ENCODE measurements at regions not wholly inside any gene's neighbourhood (a gene's known extent, or its start where the extent isn't known, plus 50 kb on each side); places are given as distances from the start of the nearest gene placed in this dataset.

DNA sequence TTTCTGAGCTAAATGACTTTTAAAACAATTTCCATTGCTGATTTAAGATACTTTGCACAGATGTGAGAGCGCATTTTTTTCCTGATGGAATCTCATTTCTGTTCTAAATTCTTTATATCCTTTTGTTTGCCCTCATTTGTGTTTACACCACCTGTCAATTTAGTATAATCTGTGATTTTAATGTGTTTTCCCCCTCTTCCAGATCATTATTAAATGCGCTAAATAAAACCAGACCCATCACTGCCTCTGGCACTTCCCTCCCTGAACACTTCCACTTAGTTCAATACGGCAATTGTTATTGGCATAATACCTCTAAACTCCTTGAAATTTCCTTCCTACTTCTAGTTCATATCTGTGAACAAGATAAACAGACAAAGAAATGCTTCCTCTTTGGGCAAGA, 186.9 kb upstream of the ADGRL2 start:
- Histone ChIP-seq H3K9me3 (peaks cover 0 to 11% (median 0%) of the 10 kb centered on the region in 11 donors), H3K4me1 (no peaks in the 10 kb centered on the region), H3K36me3 (no peaks in the 10 kb centered on the region), H3K27ac (no peak overlapping the region), H3K27me3 (no peaks in the 10 kb centered on the region), H3K4me3 (no peak overlapping the region)
- WGBS, 2 donors, result 74 to 86% methylated on average over 3 of the region's 3 CpGs
- DNase-seq (no peak), ATAC-seq (no peak)
- TF ChIP-seq, protein P1, sequence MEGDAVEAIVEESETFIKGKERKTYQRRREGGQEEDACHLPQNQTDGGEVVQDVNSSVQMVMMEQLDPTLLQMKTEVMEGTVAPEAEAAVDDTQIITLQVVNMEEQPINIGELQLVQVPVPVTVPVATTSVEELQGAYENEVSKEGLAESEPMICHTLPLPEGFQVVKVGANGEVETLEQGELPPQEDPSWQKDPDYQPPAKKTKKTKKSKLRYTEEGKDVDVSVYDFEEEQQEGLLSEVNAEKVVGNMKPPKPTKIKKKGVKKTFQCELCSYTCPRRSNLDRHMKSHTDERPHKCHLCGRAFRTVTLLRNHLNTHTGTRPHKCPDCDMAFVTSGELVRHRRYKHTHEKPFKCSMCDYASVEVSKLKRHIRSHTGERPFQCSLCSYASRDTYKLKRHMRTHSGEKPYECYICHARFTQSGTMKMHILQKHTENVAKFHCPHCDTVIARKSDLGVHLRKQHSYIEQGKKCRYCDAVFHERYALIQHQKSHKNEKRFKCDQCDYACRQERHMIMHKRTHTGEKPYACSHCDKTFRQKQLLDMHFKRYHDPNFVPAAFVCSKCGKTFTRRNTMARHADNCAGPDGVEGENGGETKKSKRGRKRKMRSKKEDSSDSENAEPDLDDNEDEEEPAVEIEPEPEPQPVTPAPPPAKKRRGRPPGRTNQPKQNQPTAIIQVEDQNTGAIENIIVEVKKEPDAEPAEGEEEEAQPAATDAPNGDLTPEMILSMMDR (IDR thresholded peaks at IDR 0.05), result no peak
- intact Hi-C loops (cut with DNase I), result no loop called here

DNA sequence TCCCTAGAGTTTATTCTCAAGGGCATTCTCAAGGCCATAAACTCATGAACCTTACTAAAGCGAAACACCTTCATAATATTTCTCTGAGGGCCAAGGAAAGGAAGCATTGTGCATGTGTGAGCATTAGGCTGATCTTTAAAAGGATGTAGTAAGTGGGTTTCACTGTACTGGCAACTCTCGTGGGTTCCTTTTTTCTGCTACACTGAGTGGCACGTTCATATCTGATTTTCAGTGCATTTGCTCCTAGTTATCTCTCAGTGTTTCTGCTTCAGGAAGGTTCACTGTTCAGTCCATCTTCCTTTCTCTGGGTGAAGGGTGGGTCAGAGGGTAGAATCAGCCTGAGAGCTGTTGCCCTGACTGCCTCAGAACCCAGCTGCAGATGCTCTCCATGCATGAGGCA, 192.8 kb upstream of the ADGRL2 start:
- Histone ChIP-seq H3K4me3 (no peak overlapping the region), H3K4me1 (no peaks in the 10 kb centered on the region), H3K27me3 (no peaks in the 10 kb centered on the region), H3K9me3 (no peaks in the 10 kb centered on the region), H3K36me3 (no peaks in the 10 kb centered on the region), H3K27ac (no peak overlapping the region)
- intact Hi-C loops (cut with DNase I), result no loop called here
- ATAC-seq, result no peak
- 80 to 84% methylated on average over 3 of the region's 3 CpGs for WGBS, 2 donors
- no peak for DNase-seq
- TF ChIP-seq, protein P1 (IDR thresholded peaks at IDR 0.05), result no peak

GRCh38 chr1:81607086-81607485, 193.6 kb upstream of the ADGRL2 start:
- 91 to 92% methylated on average over 3 of the region's 3 CpGs for WGBS, 2 donors
- no peak for DNase-seq
- TF ChIP-seq, protein P1 (IDR thresholded peaks at IDR 0.05), result no peak
- H3K27ac ChIP-seq, result no peak overlapping the region
- no peaks in the 10 kb centered on the region for H3K4me1 ChIP-seq
- H3K4me3 ChIP-seq, result no peak overlapping the region
- no peak for ATAC-seq
- H3K9me3 ChIP-seq, result no peaks in the 10 kb centered on the region
- intact Hi-C loops (cut with DNase I), result no loop called here
- no peaks in the 10 kb centered on the region for H3K36me3 ChIP-seq
- H3K27me3 ChIP-seq, result no peaks in the 10 kb centered on the region

- no peak for DNase-seq
- ATAC-seq, result no peak
- WGBS, 2 donors, result 78 to 82% methylated on average over 5 of the region's 5 CpGs
Measured at GRCh38 chr1:81606656-81607055, 194.1 kb upstream of the ADGRL2 start.

More at GRCh38 chr1:81606656-81607055, 194.1 kb upstream of the ADGRL2 start:
- H3K27me3 ChIP-seq, result no peaks in the 10 kb centered on the region
- H3K9me3 ChIP-seq, result no peaks in the 10 kb centered on the region
- H3K27ac ChIP-seq, result no peak overlapping the region
- H3K36me3 ChIP-seq, result no peaks in the 10 kb centered on the region
- intact Hi-C loops (cut with DNase I), result no loop called here
- no peak overlapping the region for H3K4me3 ChIP-seq
- H3K4me1 ChIP-seq, result no peaks in the 10 kb centered on the region
- TF ChIP-seq, protein P1 (IDR thresholded peaks at IDR 0.05), result no peak
